SK-N-SH (cell line): ENCODE measurements at regions not wholly inside any gene's neighbourhood (a gene's known extent, or its start where the extent isn't known, plus 50 kb on each side); places are given as distances from the start of the nearest gene placed in this dataset.

Experiments used
- CTCF ChIA-PET: fragments of 300-600, 350-600 bp; formaldehyde crosslinking; extraction: SDS; loops from one replicate; lab custom pipeline; 2021; lab: Yijun Ruan, JAX
- POLR2A ChIA-PET: fragments of 350-600 bp; sonication (Branson Sonifier 250); formaldehyde crosslinking; extraction: SDS; loops from one replicate; lab custom pipeline; 2020; ENCODE audit warnings: antibody characterized with exemption, inconsistent platforms; lab: Yijun Ruan, JAX
- DNase-seq: peaks from one replicate; pipeline ENCODE4 v3.0.0; 2012
- H2AFZ ChIP-seq: fragments of 200-600 bp; sonication (generic); 2 replicates; pipeline ENCODE4 v1.8.1; 2016; ENCODE audit warnings: antibody characterized with exemption, mild to moderate bottlenecking, low read depth
- H3F3A ChIP-seq: fragments of 200-600 bp; sonication (generic); replicated peaks from 2 replicates; pipeline ENCODE3; 2016; ENCODE audit warnings: antibody characterized with exemption, mild to moderate bottlenecking; ENCODE audit not compliant: insufficient read depth
- H3K27ac ChIP-seq, 2 experiments: fragments of 200-500 bp in 1 of 2; fragments of 200-600 bp in 1 of 2; sonication (Bioruptor generic) in 1 of 2; sonication (generic), shearing (Covaris generic) in 1 of 2; 2 replicates each; pipeline versions ENCODE4 v1.5.1 to v1.6.1; 2014 to 2016; ENCODE audit warnings: low read depth in 2 of 2, inconsistent platforms in 1 of 2, low read length in 1 of 2, mild to moderate bottlenecking in 1 of 2, mixed read lengths in 1 of 2
- H3K27me3 ChIP-seq: fragments of 200-600 bp; sonication (generic), shearing (Covaris generic); 2 replicates; pipeline ENCODE4 v1.6.1; 2016; ENCODE audit warnings: mixed run types; ENCODE audit not compliant: insufficient read depth
- H3K36me3 ChIP-seq, 2 experiments: fragments of 200-500 bp in 1 of 2; fragments of 200-600 bp in 1 of 2; sonication (Bioruptor generic) in 1 of 2; sonication (generic) in 1 of 2; replicated peaks in 1 of 2; 2 replicates each; pipeline versions ENCODE3 to v1.5.1; 2014 to 2016; ENCODE audit warnings: low read length in 1 of 2, mild to moderate bottlenecking in 1 of 2; ENCODE audit not compliant: insufficient read depth in 2 of 2, control insufficient read depth in 1 of 2
- H3K4me1 ChIP-seq, 2 experiments: fragments of 200-500 bp in 1 of 2; fragments of 200-600 bp in 1 of 2; sonication (Bioruptor generic) in 1 of 2; sonication (generic), shearing (Covaris generic) in 1 of 2; 2 replicates each; pipeline versions ENCODE4 v1.5.1 to v1.6.1; 2014 to 2016; ENCODE audit warnings: low read depth in 1 of 2, low read length in 1 of 2, mixed run types in 1 of 2; ENCODE audit not compliant: insufficient read depth in 2 of 2, control insufficient read depth in 1 of 2
- H3K4me2 ChIP-seq: fragments of 200-600 bp; sonication (generic), shearing (Covaris generic); 2 replicates; pipeline ENCODE4 v1.6.1; 2017; ENCODE audit warnings: mixed run types
- H3K4me3 ChIP-seq, 2 experiments: fragments of 200-500 bp in 1 of 2; fragments of 200-600 bp in 1 of 2; sonication (Bioruptor generic) in 1 of 2; sonication (generic), shearing (Covaris generic) in 1 of 2; 2 replicates each; pipeline versions ENCODE4 v1.5.1 to v1.8.1; 2014 to 2016; ENCODE audit warnings: low read depth in 2 of 2, inconsistent platforms in 1 of 2, low read length in 1 of 2, mild to moderate bottlenecking in 1 of 2, mixed read lengths in 1 of 2, moderate library complexity in 1 of 2
- H3K79me2 ChIP-seq: fragments of 200-600 bp; sonication (generic); 2 replicates; pipeline ENCODE4 v1.8.1; 2017; ENCODE audit warnings: mild to moderate bottlenecking; ENCODE audit not compliant: insufficient read depth
- H3K9ac ChIP-seq: fragments of 200-600 bp; sonication (generic); 2 replicates; pipeline ENCODE4 v1.6.1; 2017; ENCODE audit warnings: mixed run types
- H3K9me2 ChIP-seq: fragments of 200-600 bp; sonication (generic); 2 replicates; pipeline ENCODE4 v1.6.1; 2017; ENCODE audit warnings: mixed run types
- H3K9me3 ChIP-seq: fragments of 200-600 bp; sonication (generic); 2 replicates; pipeline ENCODE4 v1.6.1; 2017; ENCODE audit warnings: mixed run types, mild to moderate bottlenecking, moderate library complexity
- H4K20me1 ChIP-seq: fragments of 200-600 bp; sonication (generic); 2 replicates; pipeline ENCODE4 v1.6.1; 2017; ENCODE audit warnings: mild to moderate bottlenecking, mixed run types; ENCODE audit not compliant: insufficient read depth
- FOXJ3 ChIP-seq: sonication (generic); formaldehyde crosslinking; IDR thresholded peaks from 2 replicates; pipeline ENCODE4 v1.5.1; 2020; ENCODE audit warnings: mild to moderate bottlenecking, missing genetic modification reagents
- JUND ChIP-seq: IDR thresholded peaks from 2 replicates; pipeline ENCODE4 v1.4.0; 2012
- NFIC ChIP-seq: IDR thresholded peaks from 2 replicates; pipeline ENCODE4 v1.4.0; 2012; ENCODE audit warnings: borderline replicate concordance
- NRF1 ChIP-seq: IDR thresholded peaks from 2 replicates; pipeline ENCODE4 v1.6.1; 2012; ENCODE audit warnings: low read depth, mild to moderate bottlenecking, low read length
- RCOR1 ChIP-seq: fragments of 150-350 bp; IDR thresholded peaks from 2 replicates; pipeline ENCODE4 v1.6.1; 2017; ENCODE audit warnings: antibody characterized with exemption, low read length
- RFX5 ChIP-seq: IDR thresholded peaks from 2 replicates; pipeline ENCODE4 v1.6.1; 2012; ENCODE audit warnings: mild to moderate bottlenecking, improper control_type of control experiment, low read length
- RXRA ChIP-seq: IDR thresholded peaks from 2 replicates; pipeline ENCODE4 v1.4.0; 2012; ENCODE audit warnings: low read depth, mild to moderate bottlenecking, borderline replicate concordance
- TCF12 ChIP-seq: IDR thresholded peaks from 2 replicates; pipeline ENCODE4 v1.4.0; 2012
- TEAD4 ChIP-seq: IDR thresholded peaks from 2 replicates; pipeline ENCODE4 v1.4.0; 2012; ENCODE audit warnings: mild to moderate bottlenecking, borderline replicate concordance; ENCODE audit not compliant: insufficient read depth
- YY1 ChIP-seq: IDR thresholded peaks from 2 replicates; pipeline ENCODE4 v1.4.0; 2012; ENCODE audit warnings: low read depth, mild to moderate bottlenecking
- WGBS: methylation state at CpG from one replicate; pipeline ENCODE4 v1.1.6; 2017; ENCODE audit warnings: low lambda C conversion rate; 5-methylcytosine and 5-hydroxymethylcytosine counted together
- TF ChIP-seq, protein P1 (sequence below): fragments of 200-600 bp; sonication (generic); IDR thresholded peaks from 2 replicates; pipeline ENCODE4 v1.6.1; 2017; ENCODE audit warnings: antibody characterized with exemption, mild to moderate bottlenecking, moderate library complexity
- TF ChIP-seq, protein P2 (sequence below): fragments of 150-350 bp; IDR thresholded peaks from 2 replicates; pipeline ENCODE4 v1.6.1; 2016; ENCODE audit warnings: mild to moderate bottlenecking, low read depth, low read length
- TF ChIP-seq, protein P3 (sequence below): fragments of 150-350 bp; IDR thresholded peaks from 2 replicates; pipeline ENCODE4 v1.6.1; 2017; ENCODE audit warnings: antibody characterized with exemption, low read length, low read depth, borderline replicate concordance
- TF ChIP-seq, protein P4 (sequence below): IDR thresholded peaks from 2 replicates; pipeline ENCODE4 v1.4.0; 2012; ENCODE audit warnings: low read depth, borderline replicate concordance

DNA sequence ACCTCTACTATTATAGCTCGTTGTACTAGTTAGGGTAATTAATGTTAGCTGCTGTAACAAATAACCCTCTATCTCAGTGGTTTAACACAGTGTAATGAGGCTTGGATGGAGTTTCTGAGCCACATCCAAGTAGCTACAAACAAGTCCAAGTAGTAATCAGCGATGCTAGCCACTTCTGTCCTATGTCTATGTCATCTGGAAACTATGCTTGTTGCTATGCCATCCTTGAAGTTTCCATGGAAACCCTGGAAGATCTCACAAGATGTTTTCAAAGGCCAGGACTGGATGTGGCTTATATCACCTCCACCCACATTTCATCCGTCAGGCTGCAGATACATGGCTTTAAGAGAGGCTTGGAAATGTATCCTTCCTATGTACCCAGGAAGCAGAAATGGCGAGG lies 422.1 kb downstream of the AACS start:
- TF ChIP-seq, protein P1, sequence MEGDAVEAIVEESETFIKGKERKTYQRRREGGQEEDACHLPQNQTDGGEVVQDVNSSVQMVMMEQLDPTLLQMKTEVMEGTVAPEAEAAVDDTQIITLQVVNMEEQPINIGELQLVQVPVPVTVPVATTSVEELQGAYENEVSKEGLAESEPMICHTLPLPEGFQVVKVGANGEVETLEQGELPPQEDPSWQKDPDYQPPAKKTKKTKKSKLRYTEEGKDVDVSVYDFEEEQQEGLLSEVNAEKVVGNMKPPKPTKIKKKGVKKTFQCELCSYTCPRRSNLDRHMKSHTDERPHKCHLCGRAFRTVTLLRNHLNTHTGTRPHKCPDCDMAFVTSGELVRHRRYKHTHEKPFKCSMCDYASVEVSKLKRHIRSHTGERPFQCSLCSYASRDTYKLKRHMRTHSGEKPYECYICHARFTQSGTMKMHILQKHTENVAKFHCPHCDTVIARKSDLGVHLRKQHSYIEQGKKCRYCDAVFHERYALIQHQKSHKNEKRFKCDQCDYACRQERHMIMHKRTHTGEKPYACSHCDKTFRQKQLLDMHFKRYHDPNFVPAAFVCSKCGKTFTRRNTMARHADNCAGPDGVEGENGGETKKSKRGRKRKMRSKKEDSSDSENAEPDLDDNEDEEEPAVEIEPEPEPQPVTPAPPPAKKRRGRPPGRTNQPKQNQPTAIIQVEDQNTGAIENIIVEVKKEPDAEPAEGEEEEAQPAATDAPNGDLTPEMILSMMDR: no peak
- CTCF ChIA-PET: no interaction called here
- H3K4me3 ChIP-seq: no peak overlapping the region
- H3K4me2 ChIP-seq: no peak overlapping the region
- H3K4me1 ChIP-seq: no peaks in the 10 kb centered on the region
- H3K9me3 ChIP-seq: no peaks in the 10 kb centered on the region
- no peak for DNase-seq
- H3K27me3 ChIP-seq: no peaks in the 10 kb centered on the region
- H3K79me2 ChIP-seq: no peaks in the 10 kb centered on the region
- WGBS: 0% methylated on average over 4 of the region's 4 CpGs
- H3K36me3 ChIP-seq: no peaks in the 10 kb centered on the region
- no peaks in the 10 kb centered on the region for H3F3A ChIP-seq
- H3K9me2 ChIP-seq: no peaks in the 10 kb centered on the region
- no peak overlapping the region for H2AFZ ChIP-seq
- H3K27ac ChIP-seq: no peak overlapping the region
- H4K20me1 ChIP-seq: no peaks in the 10 kb centered on the region
- POLR2A ChIA-PET: no interaction called here
- H3K9ac ChIP-seq: no peak overlapping the region

DNA sequence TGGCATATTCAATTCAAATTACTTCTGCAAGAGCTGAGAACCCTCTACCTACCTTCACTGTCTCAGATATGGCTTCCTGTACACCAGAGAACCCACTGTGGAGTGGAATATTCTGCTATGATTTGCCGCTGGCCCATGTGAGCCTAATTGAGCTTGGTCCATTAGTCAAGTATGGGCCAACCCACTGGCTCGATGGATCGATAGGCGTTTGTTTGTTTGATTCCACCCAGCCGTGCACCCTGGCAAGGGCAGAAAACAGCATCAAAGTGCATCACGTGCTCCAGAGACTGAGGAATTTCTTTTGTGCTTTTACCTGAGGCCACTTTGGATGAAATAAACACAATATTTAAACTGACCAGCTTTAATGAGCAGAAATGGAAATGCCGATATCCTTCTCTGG lies 426.3 kb downstream of the AACS start:
- Histone ChIP-seq H3K27me3 (no peaks in the 10 kb centered on the region), H4K20me1 (no peaks in the 10 kb centered on the region), H3K27ac (no peak overlapping the region), H3F3A (no peaks in the 10 kb centered on the region), H3K9me2 (no peaks in the 10 kb centered on the region), H3K9ac (no peak overlapping the region), H3K79me2 (no peaks in the 10 kb centered on the region), H3K4me3 (no peak overlapping the region), H3K36me3 (no peaks in the 10 kb centered on the region), H2AFZ (no peak overlapping the region), H3K4me1 (no peaks in the 10 kb centered on the region), H3K4me2 (no peak overlapping the region), H3K9me3 (no peaks in the 10 kb centered on the region)
- no peak for DNase-seq
- TF ChIP-seq, protein P2, sequence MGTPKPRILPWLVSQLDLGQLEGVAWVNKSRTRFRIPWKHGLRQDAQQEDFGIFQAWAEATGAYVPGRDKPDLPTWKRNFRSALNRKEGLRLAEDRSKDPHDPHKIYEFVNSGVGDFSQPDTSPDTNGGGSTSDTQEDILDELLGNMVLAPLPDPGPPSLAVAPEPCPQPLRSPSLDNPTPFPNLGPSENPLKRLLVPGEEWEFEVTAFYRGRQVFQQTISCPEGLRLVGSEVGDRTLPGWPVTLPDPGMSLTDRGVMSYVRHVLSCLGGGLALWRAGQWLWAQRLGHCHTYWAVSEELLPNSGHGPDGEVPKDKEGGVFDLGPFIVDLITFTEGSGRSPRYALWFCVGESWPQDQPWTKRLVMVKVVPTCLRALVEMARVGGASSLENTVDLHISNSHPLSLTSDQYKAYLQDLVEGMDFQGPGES: no peak
- TF ChIP-seq NRF1 (no peak), TCF12 (no peak), TEAD4 (no peak), RFX5 (no peak), FOXJ3 (no peak), RCOR1 (no peak), JUND (no peak), NFIC (no peak), RXRA (no peak), YY1 (no peak)
- TF ChIP-seq, protein P3, sequence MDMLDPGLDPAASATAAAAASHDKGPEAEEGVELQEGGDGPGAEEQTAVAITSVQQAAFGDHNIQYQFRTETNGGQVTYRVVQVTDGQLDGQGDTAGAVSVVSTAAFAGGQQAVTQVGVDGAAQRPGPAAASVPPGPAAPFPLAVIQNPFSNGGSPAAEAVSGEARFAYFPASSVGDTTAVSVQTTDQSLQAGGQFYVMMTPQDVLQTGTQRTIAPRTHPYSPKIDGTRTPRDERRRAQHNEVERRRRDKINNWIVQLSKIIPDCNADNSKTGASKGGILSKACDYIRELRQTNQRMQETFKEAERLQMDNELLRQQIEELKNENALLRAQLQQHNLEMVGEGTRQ: no peak
- TF ChIP-seq, protein P4, sequence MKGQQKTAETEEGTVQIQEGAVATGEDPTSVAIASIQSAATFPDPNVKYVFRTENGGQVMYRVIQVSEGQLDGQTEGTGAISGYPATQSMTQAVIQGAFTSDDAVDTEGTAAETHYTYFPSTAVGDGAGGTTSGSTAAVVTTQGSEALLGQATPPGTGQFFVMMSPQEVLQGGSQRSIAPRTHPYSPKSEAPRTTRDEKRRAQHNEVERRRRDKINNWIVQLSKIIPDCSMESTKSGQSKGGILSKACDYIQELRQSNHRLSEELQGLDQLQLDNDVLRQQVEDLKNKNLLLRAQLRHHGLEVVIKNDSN: no peak
- ChIA-PET CTCF (no interaction called here), POLR2A (no interaction called here)
- 27% methylated on average over 7 of the region's 7 CpGs for WGBS
